ENCODE measurements at regions not wholly inside any gene's neighbourhood (a gene's known extent, or its start where the extent isn't known, plus 50 kb on each side); places are given as distances from the start of the nearest gene placed in this dataset.

GRCh38 chr10:42941295-42941644, 135.6 kb upstream of the RET start:
- no peak for TF ChIP-seq CTCF (IDR thresholded peaks at IDR 0.05; ENCODE audit: low read length, missing control alignments)
- H3K4me3 ChIP-seq (replicated peaks; ENCODE audit: low read depth, low read length): no peak overlapping the region
- no peak for DNase-seq (ENCODE audit: low read depth)

DNA sequence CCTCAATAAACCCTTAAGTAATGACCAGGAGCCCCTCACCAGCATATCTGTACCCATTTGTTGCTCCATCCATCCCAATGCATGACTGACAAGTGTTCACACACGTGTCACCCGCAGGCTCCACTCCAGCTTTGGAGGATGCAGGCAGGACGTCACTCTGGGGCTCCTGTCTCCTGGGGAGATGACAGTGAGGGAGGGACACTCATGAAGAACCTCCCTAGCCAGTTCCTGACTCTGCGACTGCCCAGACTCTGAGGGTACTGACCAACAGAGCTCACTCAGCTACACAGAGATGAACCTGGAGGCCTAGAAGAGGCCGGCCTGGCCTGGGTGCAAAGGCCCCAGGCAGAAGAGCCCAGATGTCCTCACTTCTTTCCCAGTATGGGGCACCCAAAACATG, 135.1 kb upstream of the RET start:
- TF ChIP-seq CTCF (IDR thresholded peaks at IDR 0.05; ENCODE audit: low read length, missing control alignments): no peak
- H3K4me3 ChIP-seq (replicated peaks; ENCODE audit: low read depth, low read length): no peak overlapping the region
- no peak for DNase-seq (ENCODE audit: low read depth)

- DNase-seq (ENCODE audit: low read depth): no peak
- no peak overlapping the region for H3K4me3 ChIP-seq (replicated peaks; ENCODE audit: low read depth, low read length)
- no peak for TF ChIP-seq CTCF (IDR thresholded peaks at IDR 0.05; ENCODE audit: low read length, missing control alignments)
Observed at GRCh38 chr10:42942279-42942950, 134.5 kb upstream of the RET start.

DNA sequence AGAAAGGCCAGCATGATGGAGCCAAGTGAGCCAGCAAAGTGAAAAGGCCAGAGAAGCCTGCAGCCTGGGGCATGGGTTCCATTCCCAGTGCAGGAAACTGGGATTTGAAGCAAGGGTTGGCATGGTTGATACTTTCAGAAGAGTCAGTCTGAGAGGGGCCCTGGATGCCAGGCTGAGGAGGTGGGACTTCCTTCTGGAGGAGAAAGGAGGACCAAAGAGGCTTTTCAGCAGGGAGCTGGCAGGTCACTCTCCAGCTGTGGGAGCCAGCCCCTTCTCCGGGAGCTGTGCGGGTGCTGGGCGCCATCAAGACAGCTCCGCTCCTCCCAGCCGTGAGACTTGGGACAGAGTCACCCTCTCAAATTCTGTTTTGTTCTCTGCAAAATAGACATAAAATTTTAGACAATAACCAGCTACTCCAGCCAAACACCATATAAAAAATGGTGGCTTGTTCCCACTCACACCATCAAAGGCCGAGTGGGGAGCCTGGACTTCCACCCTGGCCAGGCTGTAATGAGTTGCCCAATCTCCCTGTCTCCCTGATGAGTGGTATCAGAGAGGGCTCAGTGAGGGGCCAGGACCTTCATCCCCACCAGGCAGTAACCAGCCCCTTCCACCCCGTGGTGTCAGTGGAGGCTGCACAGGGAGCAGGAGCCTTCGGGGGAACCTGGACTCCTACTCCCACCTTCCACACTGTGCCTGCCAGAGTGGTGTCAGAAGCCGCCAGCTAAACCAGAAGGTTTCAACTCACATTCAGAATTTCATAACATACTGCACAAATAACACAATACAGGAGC, 133.6 kb upstream of the RET start:
- no peak for TF ChIP-seq CTCF (IDR thresholded peaks at IDR 0.05; ENCODE audit: low read length, missing control alignments)
- H3K4me3 ChIP-seq (replicated peaks; ENCODE audit: low read depth, low read length): no peak overlapping the region
- DNase-seq (ENCODE audit: low read depth): no peak

- no peak for TF ChIP-seq CTCF (IDR thresholded peaks at IDR 0.05; ENCODE audit: low read length, missing control alignments)
- no peak for DNase-seq (ENCODE audit: low read depth)
- H3K4me3 ChIP-seq (replicated peaks; ENCODE audit: low read depth, low read length): no peak overlapping the region
Observed at GRCh38 chr10:42948040-42948439, 128.8 kb upstream of the RET start.

DNA sequence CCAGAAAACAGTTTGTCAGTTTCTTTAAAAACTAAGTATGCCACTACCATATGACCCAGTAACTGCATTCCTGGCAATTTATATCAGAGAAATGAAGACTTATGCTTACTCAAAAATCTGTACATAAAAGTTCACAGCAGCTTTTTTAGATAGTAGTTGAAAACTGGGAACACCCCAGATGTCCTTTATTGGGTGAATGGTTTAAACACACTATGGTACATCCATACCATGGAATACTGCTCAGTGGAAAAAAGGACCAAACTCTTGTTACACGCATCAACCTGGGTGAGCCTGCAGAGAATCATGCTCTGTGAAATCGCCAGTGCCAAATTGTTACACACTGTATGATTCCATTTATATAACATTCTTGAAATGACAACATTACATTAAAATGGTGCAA, 127.6 kb upstream of the RET start:
- no peak for TF ChIP-seq CTCF (IDR thresholded peaks at IDR 0.05; ENCODE audit: low read length, missing control alignments)
- no peak overlapping the region for H3K4me3 ChIP-seq (replicated peaks; ENCODE audit: low read depth, low read length)
- no peak for DNase-seq (ENCODE audit: low read depth)

Data from fibroblast of pulmonary artery (primary cell).